Fibroblast of lung (primary cell): ENCODE measurements at regions not wholly inside any gene's neighbourhood (a gene's known extent, or its start where the extent isn't known, plus 50 kb on each side); places are given as distances from the start of the nearest gene placed in this dataset.

Experiments used
- DNase-seq, 2 donors: peaks; one replicate each; pipeline versions ENCODE4 v3.0.0 to v3.0.0-alpha.2; 2010; ENCODE audit warnings: low read depth in 2 of 2
- H2AFZ ChIP-seq: 2 replicates; pipeline ENCODE4 v1.5.1; 2012; ENCODE audit warnings: low read length, control low read depth, inconsistent platforms
- H3K27ac ChIP-seq: 2 replicates; pipeline ENCODE4 v1.5.1; 2011; ENCODE audit warnings: low read length, control low read depth; ENCODE audit not compliant: insufficient read depth
- H3K27me3 ChIP-seq: 2 replicates; pipeline ENCODE4 v1.5.1; 2011; ENCODE audit warnings: mild to moderate bottlenecking, low read length; ENCODE audit not compliant: control insufficient read depth, insufficient read depth
- H3K36me3 ChIP-seq: 2 replicates; pipeline ENCODE4 v1.5.1; 2011; ENCODE audit warnings: low read length; ENCODE audit not compliant: control insufficient read depth, insufficient read depth
- H3K4me1 ChIP-seq: 2 replicates; pipeline ENCODE4 v1.5.1; 2011; ENCODE audit warnings: low read length; ENCODE audit not compliant: control insufficient read depth, insufficient read depth; ENCODE audit errors: extremely low read depth
- H3K4me2 ChIP-seq: 2 replicates; pipeline ENCODE4 v1.5.1; 2011; ENCODE audit warnings: low read length, control low read depth; ENCODE audit not compliant: insufficient read depth; ENCODE audit errors: extremely low read depth
- H3K4me3 ChIP-seq, 4 experiments: fragments of 200-600 bp in 1 of 4; sonication (generic) in 1 of 4; replicated peaks in 1 of 4; 2 replicates each; pipeline ENCODE4 v1.5.1; 2011 to 2016; ENCODE audit warnings: low read length in 4 of 4, low read depth in 3 of 4, mild to moderate bottlenecking in 3 of 4, control low read depth in 2 of 4, inconsistent platforms in 1 of 4, mixed read lengths in 1 of 4; ENCODE audit not compliant: insufficient read depth in 1 of 4; ENCODE audit errors: control extremely low read depth in 1 of 4
- H3K79me2 ChIP-seq: 2 replicates; pipeline ENCODE4 v1.5.1; 2012; ENCODE audit warnings: mild to moderate bottlenecking, low read length, inconsistent platforms; ENCODE audit not compliant: control insufficient read depth, insufficient read depth
- H3K9ac ChIP-seq: 2 replicates; pipeline ENCODE4 v1.5.1; 2011; ENCODE audit warnings: mild to moderate bottlenecking, low read length, control low read depth; ENCODE audit not compliant: insufficient read depth
- H3K9me3 ChIP-seq: 2 replicates; pipeline ENCODE4 v1.5.1; 2012; ENCODE audit warnings: low read depth, low read length; ENCODE audit not compliant: control insufficient read depth, insufficient read depth
- H4K20me1 ChIP-seq: 2 replicates; pipeline ENCODE4 v1.5.1; 2011; ENCODE audit warnings: low read length; ENCODE audit not compliant: control insufficient read depth, insufficient read depth; ENCODE audit errors: extremely low read depth
- EZH2 ChIP-seq: IDR thresholded peaks from 2 replicates; pipeline ENCODE4 v1.5.1; 2012; ENCODE audit warnings: low read length, control low read depth, mild to moderate bottlenecking; ENCODE audit errors: missing control alignments
- TF ChIP-seq, protein P1 (sequence below), 2 donors: IDR thresholded peaks in 1 of 2; conservative IDR thresholded peaks in 1 of 2; 1 replicate in 1 of 2; 2 replicates in 1 of 2; pipeline ENCODE4 v1.5.1; 2011 to 2012; ENCODE audit warnings: low read length in 2 of 2, control low read depth in 1 of 2, inconsistent platforms in 1 of 2, low read depth in 1 of 2, mild to moderate bottlenecking in 1 of 2

DNA sequence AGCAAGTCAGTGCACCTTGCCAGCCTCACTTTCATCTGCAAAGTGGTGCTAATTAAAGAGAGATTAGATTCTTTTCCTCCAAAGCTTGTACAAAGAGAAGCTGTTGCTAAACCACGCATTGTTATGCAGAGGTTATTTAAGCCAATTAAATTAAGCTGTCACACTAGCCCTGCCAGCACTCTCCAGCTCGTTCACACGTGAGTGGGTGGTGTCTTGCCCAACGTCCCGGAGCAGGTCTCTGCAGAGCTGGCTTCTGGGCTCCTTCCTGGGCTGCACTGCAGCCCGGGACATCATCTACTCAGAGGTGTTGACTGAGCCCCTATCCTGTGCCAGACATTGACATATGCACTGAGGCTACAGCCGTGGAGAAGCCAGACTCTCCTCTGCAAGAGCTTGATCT lies 401.6 kb upstream of the SULF2 start:
- DNase-seq, result peak in 1 of 2 donors; percentile 60
- H3K27me3 ChIP-seq, result no peaks in the 10 kb centered on the region

DNA sequence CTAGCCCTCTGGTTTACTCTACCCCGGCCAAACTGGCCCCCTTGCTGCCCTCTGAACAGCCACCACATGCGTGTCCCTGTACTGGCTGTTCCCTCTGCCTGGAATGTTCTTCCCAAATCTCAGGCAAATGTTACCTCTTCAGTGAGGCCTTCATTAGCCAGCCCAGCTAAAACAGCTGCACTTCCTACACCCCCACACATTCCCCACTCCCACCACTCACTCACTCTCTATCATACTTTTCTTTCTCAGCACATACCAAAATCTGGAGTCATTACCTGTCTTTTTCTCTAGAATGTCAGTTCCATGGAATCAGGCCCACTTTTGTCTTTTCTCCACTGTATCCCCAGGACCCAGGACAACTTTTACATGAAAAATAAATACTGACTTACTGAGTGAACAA lies 401.2 kb upstream of the SULF2 start:
- Histone ChIP-seq H3K79me2 (no peaks in the 10 kb centered on the region), H3K27me3 (no peaks in the 10 kb centered on the region), H3K9me3 (no peaks in the 10 kb centered on the region), H4K20me1 (no peaks in the 10 kb centered on the region), H3K4me3 (no peak overlapping the region), H3K36me3 (no peaks in the 10 kb centered on the region), H3K27ac (no peak overlapping the region), H3K4me1 (no peaks in the 10 kb centered on the region), H3K4me2 (no peak overlapping the region), H2AFZ (no peak overlapping the region), H3K9ac (no peak overlapping the region)
- TF ChIP-seq, protein P1, sequence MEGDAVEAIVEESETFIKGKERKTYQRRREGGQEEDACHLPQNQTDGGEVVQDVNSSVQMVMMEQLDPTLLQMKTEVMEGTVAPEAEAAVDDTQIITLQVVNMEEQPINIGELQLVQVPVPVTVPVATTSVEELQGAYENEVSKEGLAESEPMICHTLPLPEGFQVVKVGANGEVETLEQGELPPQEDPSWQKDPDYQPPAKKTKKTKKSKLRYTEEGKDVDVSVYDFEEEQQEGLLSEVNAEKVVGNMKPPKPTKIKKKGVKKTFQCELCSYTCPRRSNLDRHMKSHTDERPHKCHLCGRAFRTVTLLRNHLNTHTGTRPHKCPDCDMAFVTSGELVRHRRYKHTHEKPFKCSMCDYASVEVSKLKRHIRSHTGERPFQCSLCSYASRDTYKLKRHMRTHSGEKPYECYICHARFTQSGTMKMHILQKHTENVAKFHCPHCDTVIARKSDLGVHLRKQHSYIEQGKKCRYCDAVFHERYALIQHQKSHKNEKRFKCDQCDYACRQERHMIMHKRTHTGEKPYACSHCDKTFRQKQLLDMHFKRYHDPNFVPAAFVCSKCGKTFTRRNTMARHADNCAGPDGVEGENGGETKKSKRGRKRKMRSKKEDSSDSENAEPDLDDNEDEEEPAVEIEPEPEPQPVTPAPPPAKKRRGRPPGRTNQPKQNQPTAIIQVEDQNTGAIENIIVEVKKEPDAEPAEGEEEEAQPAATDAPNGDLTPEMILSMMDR (conservative IDR thresholded peaks at IDR 0.05 in 1 of 2, IDR thresholded peaks at IDR 0.05 in 1 of 2; ENCODE audit: low read depth in 1 of 2, low read length in 2 of 2), result no peak
- DNase-seq, result peak in 1 of 2 donors; percentile 93

More for the DNA sequence above, 401.6 kb upstream of the SULF2 start:
- H4K20me1 ChIP-seq, result no peaks in the 10 kb centered on the region
- TF ChIP-seq EZH2, result no peak
- TF ChIP-seq, protein P1 (conservative IDR thresholded peaks at IDR 0.05 in 1 of 2, IDR thresholded peaks at IDR 0.05 in 1 of 2; ENCODE audit: low read depth in 1 of 2, low read length in 2 of 2), result no peak
- H3K9ac ChIP-seq, result no peak overlapping the region
- no peaks in the 10 kb centered on the region for H3K36me3 ChIP-seq
- H3K4me2 ChIP-seq, result no peak overlapping the region
- no peak overlapping the region for H3K27ac ChIP-seq
- H3K79me2 ChIP-seq, result no peaks in the 10 kb centered on the region
- H3K4me3 ChIP-seq, result no peak overlapping the region
- H3K9me3 ChIP-seq, result no peaks in the 10 kb centered on the region
- H3K4me1 ChIP-seq, result no peaks in the 10 kb centered on the region
- no peak overlapping the region for H2AFZ ChIP-seq

DNA sequence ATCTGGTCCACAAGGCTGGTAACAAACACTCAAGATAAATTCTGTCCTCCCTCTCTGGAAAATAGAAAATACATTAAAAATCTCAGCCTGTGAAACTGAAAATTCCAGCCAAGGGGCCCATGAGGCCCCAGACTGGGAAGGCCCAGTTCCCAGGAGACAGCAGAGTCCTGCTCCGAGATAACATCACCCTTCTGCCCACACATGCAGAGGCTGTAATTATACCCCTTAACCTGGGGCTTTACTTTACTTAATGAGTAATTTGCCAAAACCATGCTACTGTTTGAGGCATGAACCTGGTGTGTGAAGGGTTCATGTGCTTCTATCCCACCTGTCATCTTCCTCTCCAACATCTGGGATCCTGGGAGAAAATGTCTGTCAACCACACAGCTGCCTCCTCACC lies 398.9 kb upstream of the SULF2 start:
- TF ChIP-seq EZH2, result no peak
- TF ChIP-seq, protein P1 (conservative IDR thresholded peaks at IDR 0.05 in 1 of 2, IDR thresholded peaks at IDR 0.05 in 1 of 2; ENCODE audit: low read depth in 1 of 2, low read length in 2 of 2), result no peak
- Histone ChIP-seq H3K27ac (no peak overlapping the region), H3K27me3 (no peaks in the 10 kb centered on the region), H3K9ac (no peak overlapping the region), H3K79me2 (no peaks in the 10 kb centered on the region), H2AFZ (no peak overlapping the region), H3K9me3 (no peaks in the 10 kb centered on the region), H4K20me1 (no peaks in the 10 kb centered on the region), H3K4me2 (no peak overlapping the region), H3K4me1 (no peaks in the 10 kb centered on the region), H3K36me3 (no peaks in the 10 kb centered on the region), H3K4me3 (no peak overlapping the region)
- no peak for DNase-seq
